ENCODE measurements at regions not wholly inside any gene's neighbourhood (a gene's known extent, or its start where the extent isn't known, plus 50 kb on each side); places are given as distances from the start of the nearest gene placed in this dataset.

- H4K20me1 ChIP-seq (ENCODE audit: insufficient read depth), result no peaks in the 10 kb centered on the region
- H3K79me2 ChIP-seq (ENCODE audit: insufficient read depth, low read depth), result no peaks in the 10 kb centered on the region
- no peak overlapping the region for H3K4me3 ChIP-seq (IDR thresholded peaks at IDR 0.05; ENCODE audit: insufficient read depth, low read depth, low read length)
- TF ChIP-seq CTCF (conservative IDR thresholded peaks at IDR 0.05; ENCODE audit: low read depth, low read length), result no peak
- H3K27me3 ChIP-seq (ENCODE audit: insufficient read depth, low read depth), result no peaks in the 10 kb centered on the region
- H2AFZ ChIP-seq (ENCODE audit: low read depth), result no peak overlapping the region
- no peak overlapping the region for H3K4me2 ChIP-seq
- H3K9ac ChIP-seq, result no peak overlapping the region
- no peaks in the 10 kb centered on the region for H3K4me1 ChIP-seq (ENCODE audit: low read depth, poor library complexity, severe bottlenecking)
- no peaks in the 10 kb centered on the region for H3K36me3 ChIP-seq (ENCODE audit: insufficient read depth)
- no peak overlapping the region for H3K27ac ChIP-seq
Observed at GRCh38 chr18:37721544-37722522, 156.2 kb upstream of the CELF4 start.

- Histone ChIP-seq H3K4me3 (IDR thresholded peaks at IDR 0.05; ENCODE audit: insufficient read depth, low read depth, low read length) (no peak overlapping the region), H3K4me2 (no peak overlapping the region), H2AFZ (ENCODE audit: low read depth) (no peak overlapping the region), H3K9ac (no peak overlapping the region), H3K36me3 (ENCODE audit: insufficient read depth) (no peaks in the 10 kb centered on the region), H3K27me3 (ENCODE audit: insufficient read depth, low read depth) (no peaks in the 10 kb centered on the region), H3K27ac (no peak overlapping the region), H4K20me1 (ENCODE audit: insufficient read depth) (no peaks in the 10 kb centered on the region), H3K79me2 (ENCODE audit: insufficient read depth, low read depth) (no peaks in the 10 kb centered on the region), H3K4me1 (ENCODE audit: low read depth, poor library complexity, severe bottlenecking) (no peaks in the 10 kb centered on the region)
- TF ChIP-seq CTCF (conservative IDR thresholded peaks at IDR 0.05; ENCODE audit: low read depth, low read length), result no peak
Observed at GRCh38 chr18:37720663-37721062, 155.1 kb upstream of the CELF4 start.

GRCh38 chr18:37717656-37718055 lies 152.1 kb upstream of the CELF4 start:
- no peaks in the 10 kb centered on the region for H3K36me3 ChIP-seq (ENCODE audit: insufficient read depth)
- H2AFZ ChIP-seq (ENCODE audit: low read depth), result no peak overlapping the region
- H4K20me1 ChIP-seq (ENCODE audit: insufficient read depth), result no peaks in the 10 kb centered on the region
- H3K9ac ChIP-seq, result no peak overlapping the region
- no peak for TF ChIP-seq CTCF (conservative IDR thresholded peaks at IDR 0.05; ENCODE audit: low read depth, low read length)
- H3K4me3 ChIP-seq (IDR thresholded peaks at IDR 0.05; ENCODE audit: insufficient read depth, low read depth, low read length), result no peak overlapping the region
- H3K27me3 ChIP-seq (ENCODE audit: insufficient read depth, low read depth), result no peaks in the 10 kb centered on the region
- no peaks in the 10 kb centered on the region for H3K79me2 ChIP-seq (ENCODE audit: insufficient read depth, low read depth)
- no peaks in the 10 kb centered on the region for H3K4me1 ChIP-seq (ENCODE audit: low read depth, poor library complexity, severe bottlenecking)
- no peak overlapping the region for H3K4me2 ChIP-seq
- no peak overlapping the region for H3K27ac ChIP-seq

GRCh38 chr18:37717098-37717497 lies 151.5 kb upstream of the CELF4 start:
- no peak overlapping the region for H3K4me3 ChIP-seq (IDR thresholded peaks at IDR 0.05; ENCODE audit: insufficient read depth, low read depth, low read length)
- H3K36me3 ChIP-seq (ENCODE audit: insufficient read depth), result no peaks in the 10 kb centered on the region
- H3K79me2 ChIP-seq (ENCODE audit: insufficient read depth, low read depth), result no peaks in the 10 kb centered on the region
- H4K20me1 ChIP-seq (ENCODE audit: insufficient read depth), result no peaks in the 10 kb centered on the region
- H3K4me2 ChIP-seq, result no peak overlapping the region
- no peaks in the 10 kb centered on the region for H3K27me3 ChIP-seq (ENCODE audit: insufficient read depth, low read depth)
- H3K4me1 ChIP-seq (ENCODE audit: low read depth, poor library complexity, severe bottlenecking), result no peaks in the 10 kb centered on the region
- H2AFZ ChIP-seq (ENCODE audit: low read depth), result no peak overlapping the region
- TF ChIP-seq CTCF (conservative IDR thresholded peaks at IDR 0.05; ENCODE audit: low read depth, low read length), result no peak
- no peak overlapping the region for H3K27ac ChIP-seq
- H3K9ac ChIP-seq, result no peak overlapping the region
